GM23338 (cell line): ENCODE measurements at regions not wholly inside any gene's neighbourhood (a gene's known extent, or its start where the extent isn't known, plus 50 kb on each side); places are given as distances from the start of the nearest gene placed in this dataset.

Source experiments
- ATAC-seq: fragments of 200-7000 bp; cut with Tn5 transposase; 3 replicates; pipeline ENCODE4 v1.9.1; 2020
- DNase-seq: peaks from one replicate; pipeline ENCODE4 v3.0.0-alpha.2; 2015; ENCODE audit warnings: low spot score
- H2AFZ ChIP-seq: fragments of 200-600 bp; sonication (generic); 2 replicates; pipeline ENCODE4 v1.8.0; 2016; ENCODE audit warnings: antibody characterized with exemption, mild to moderate bottlenecking, moderate library complexity
- H3F3A ChIP-seq: fragments of 200-600 bp; sonication (generic); replicated peaks from 2 replicates; pipeline ENCODE4 v1.8.0; 2017; ENCODE audit warnings: antibody characterized with exemption, mixed run types, low read depth
- H3K27ac ChIP-seq: fragments of 200-600 bp; sonication (generic); 2 replicates; pipeline ENCODE4 v1.6.1; 2016; ENCODE audit warnings: low read depth
- H3K27me3 ChIP-seq: fragments of 200-600 bp; sonication (generic); 2 replicates; pipeline ENCODE4 v1.8.0; 2016; ENCODE audit warnings: mild to moderate bottlenecking, mixed run types, moderate library complexity; ENCODE audit not compliant: insufficient read depth
- H3K36me3 ChIP-seq: fragments of 200-600 bp; sonication (generic); 2 replicates; pipeline ENCODE4 v1.8.0; 2016; ENCODE audit warnings: mild to moderate bottlenecking; ENCODE audit not compliant: insufficient read depth
- H3K4me1 ChIP-seq: fragments of 200-600 bp; sonication (generic); 2 replicates; pipeline ENCODE4 v1.8.0; 2016; ENCODE audit warnings: mild to moderate bottlenecking, moderate library complexity; ENCODE audit not compliant: insufficient read depth
- H3K4me2 ChIP-seq: fragments of 200-600 bp; sonication (generic); 2 replicates; pipeline ENCODE4 v1.7.1; 2017; ENCODE audit warnings: mixed run types
- H3K4me3 ChIP-seq: fragments of 200-600 bp; sonication (generic); 2 replicates; pipeline ENCODE4 v1.6.1; 2016; ENCODE audit warnings: mixed run types
- H3K79me2 ChIP-seq: fragments of 200-600 bp; sonication (generic); replicated peaks from 2 replicates; pipeline ENCODE4 v1.8.0; 2017; ENCODE audit warnings: mild to moderate bottlenecking; ENCODE audit not compliant: insufficient read depth
- H3K9me2 ChIP-seq: fragments of 200-600 bp; sonication (generic); 2 replicates; pipeline ENCODE4 v1.8.0; 2017; ENCODE audit not compliant: insufficient read depth
- H4K20me1 ChIP-seq: fragments of 200-600 bp; sonication (generic); replicated peaks from 2 replicates; pipeline ENCODE4 v1.8.0; 2017; ENCODE audit warnings: mild to moderate bottlenecking; ENCODE audit not compliant: insufficient read depth
- H3K27ac Mint-ChIP-seq: 2 replicates; pipeline ENCODE4 v1.8.0; 2020; ENCODE audit warnings: inconsistent platforms, mild to moderate bottlenecking, moderate library complexity, mixed read lengths
- H3K27me3 Mint-ChIP-seq: 3 replicates; pipeline ENCODE4 v1.8.0; 2022; ENCODE audit warnings: low read depth, mild to moderate bottlenecking, moderate library complexity, mixed read lengths, inconsistent platforms; ENCODE audit not compliant: insufficient read depth, poor library complexity
- H3K36me3 Mint-ChIP-seq: 3 replicates; pipeline ENCODE4 v1.8.0; 2021; ENCODE audit warnings: low read depth, mild to moderate bottlenecking, inconsistent platforms, moderate library complexity, mixed read lengths
- H3K4me1 Mint-ChIP-seq: 3 replicates; pipeline ENCODE4 v1.8.0; 2020; ENCODE audit warnings: mild to moderate bottlenecking, inconsistent platforms, mixed read lengths
- H3K4me3 Mint-ChIP-seq: 3 replicates; pipeline ENCODE4 v1.8.0; 2021; ENCODE audit warnings: moderate library complexity, mild to moderate bottlenecking, inconsistent platforms, mixed read lengths
- H3K9me3 Mint-ChIP-seq: 3 replicates; pipeline ENCODE4 v1.8.0; 2020; ENCODE audit warnings: moderate library complexity, mild to moderate bottlenecking, inconsistent platforms, mixed read lengths
- NANOG ChIP-seq: IDR thresholded peaks from 2 replicates; pipeline ENCODE4 v1.6.1; 2016; ENCODE audit warnings: antibody characterized with exemption, borderline replicate concordance
- POLR2AphosphoS5 ChIP-seq: IDR thresholded peaks from 2 replicates; pipeline ENCODE4 v1.6.1; 2016; ENCODE audit warnings: antibody characterized with exemption, low read depth
- STAT1 ChIP-seq: IDR thresholded peaks from one replicate; pipeline ENCODE4 v1.6.1; 2016; ENCODE audit warnings: antibody characterized with exemption; ENCODE audit not compliant: unreplicated experiment
- ZNF114 ChIP-seq: fragments of 250-450 bp; sonication (Bioruptor Pico); IDR thresholded peaks from 2 replicates; pipeline ENCODE4 v1.5.0; 2020; ENCODE audit warnings: mild to moderate bottlenecking, moderate library complexity
- TF ChIP-seq, protein P1 (sequence below): fragments of 250-450 bp; sonication (Bioruptor Pico); IDR thresholded peaks from 2 replicates; pipeline ENCODE4 v1.5.0; 2020; ENCODE audit warnings: mild to moderate bottlenecking, moderate library complexity
- TF ChIP-seq, protein P2 (sequence below): IDR thresholded peaks from one replicate; pipeline ENCODE4 v1.6.1; 2018; ENCODE audit warnings: antibody characterized with exemption; ENCODE audit not compliant: unreplicated experiment
- TF ChIP-seq, protein P3 (sequence below): IDR thresholded peaks from 2 replicates; pipeline ENCODE4 v1.6.1; 2016; ENCODE audit warnings: antibody characterized with exemption

DNA sequence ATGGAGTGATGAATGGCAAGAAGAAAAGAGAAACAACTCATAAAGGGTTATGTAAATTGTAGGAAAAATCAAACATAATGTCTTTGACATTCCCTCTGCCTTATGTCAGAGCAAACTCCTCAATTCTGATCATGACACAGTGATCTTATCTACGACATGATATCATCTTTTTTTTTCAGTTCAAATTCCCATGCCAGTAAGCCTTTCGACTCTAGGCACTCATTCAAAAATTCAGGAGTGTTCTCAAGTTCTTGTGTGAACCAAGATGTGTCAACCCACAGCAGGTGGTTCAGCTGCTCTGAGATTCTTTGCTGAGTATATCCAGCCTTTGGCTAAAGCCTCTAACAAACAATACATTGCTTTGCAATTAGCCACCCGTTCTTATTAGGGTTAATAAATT lies 97.1 kb upstream of the ESRRG start:
- H3F3A ChIP-seq, result no peaks in the 10 kb centered on the region
- Mint-ChIP-seq H3K9me3 (no peaks in the 10 kb centered on the region), H3K4me3 (no peak overlapping the region), H3K27ac (no peak overlapping the region), H3K4me1 (peaks cover 52% of the 10 kb centered on the region), H3K36me3 (no peaks in the 10 kb centered on the region), H3K27me3 (peaks cover 1% of the 10 kb centered on the region)
- no peak overlapping the region for H2AFZ ChIP-seq
- H3K79me2 ChIP-seq, result no peaks in the 10 kb centered on the region
- no peaks in the 10 kb centered on the region for H3K27me3 ChIP-seq
- no peak overlapping the region for H3K4me2 ChIP-seq
- TF ChIP-seq POLR2AphosphoS5 (no peak), NANOG (no peak), ZNF114 (CRISPR knock-in tag) (no peak), STAT1 (no peak)
- TF ChIP-seq, protein P1, sequence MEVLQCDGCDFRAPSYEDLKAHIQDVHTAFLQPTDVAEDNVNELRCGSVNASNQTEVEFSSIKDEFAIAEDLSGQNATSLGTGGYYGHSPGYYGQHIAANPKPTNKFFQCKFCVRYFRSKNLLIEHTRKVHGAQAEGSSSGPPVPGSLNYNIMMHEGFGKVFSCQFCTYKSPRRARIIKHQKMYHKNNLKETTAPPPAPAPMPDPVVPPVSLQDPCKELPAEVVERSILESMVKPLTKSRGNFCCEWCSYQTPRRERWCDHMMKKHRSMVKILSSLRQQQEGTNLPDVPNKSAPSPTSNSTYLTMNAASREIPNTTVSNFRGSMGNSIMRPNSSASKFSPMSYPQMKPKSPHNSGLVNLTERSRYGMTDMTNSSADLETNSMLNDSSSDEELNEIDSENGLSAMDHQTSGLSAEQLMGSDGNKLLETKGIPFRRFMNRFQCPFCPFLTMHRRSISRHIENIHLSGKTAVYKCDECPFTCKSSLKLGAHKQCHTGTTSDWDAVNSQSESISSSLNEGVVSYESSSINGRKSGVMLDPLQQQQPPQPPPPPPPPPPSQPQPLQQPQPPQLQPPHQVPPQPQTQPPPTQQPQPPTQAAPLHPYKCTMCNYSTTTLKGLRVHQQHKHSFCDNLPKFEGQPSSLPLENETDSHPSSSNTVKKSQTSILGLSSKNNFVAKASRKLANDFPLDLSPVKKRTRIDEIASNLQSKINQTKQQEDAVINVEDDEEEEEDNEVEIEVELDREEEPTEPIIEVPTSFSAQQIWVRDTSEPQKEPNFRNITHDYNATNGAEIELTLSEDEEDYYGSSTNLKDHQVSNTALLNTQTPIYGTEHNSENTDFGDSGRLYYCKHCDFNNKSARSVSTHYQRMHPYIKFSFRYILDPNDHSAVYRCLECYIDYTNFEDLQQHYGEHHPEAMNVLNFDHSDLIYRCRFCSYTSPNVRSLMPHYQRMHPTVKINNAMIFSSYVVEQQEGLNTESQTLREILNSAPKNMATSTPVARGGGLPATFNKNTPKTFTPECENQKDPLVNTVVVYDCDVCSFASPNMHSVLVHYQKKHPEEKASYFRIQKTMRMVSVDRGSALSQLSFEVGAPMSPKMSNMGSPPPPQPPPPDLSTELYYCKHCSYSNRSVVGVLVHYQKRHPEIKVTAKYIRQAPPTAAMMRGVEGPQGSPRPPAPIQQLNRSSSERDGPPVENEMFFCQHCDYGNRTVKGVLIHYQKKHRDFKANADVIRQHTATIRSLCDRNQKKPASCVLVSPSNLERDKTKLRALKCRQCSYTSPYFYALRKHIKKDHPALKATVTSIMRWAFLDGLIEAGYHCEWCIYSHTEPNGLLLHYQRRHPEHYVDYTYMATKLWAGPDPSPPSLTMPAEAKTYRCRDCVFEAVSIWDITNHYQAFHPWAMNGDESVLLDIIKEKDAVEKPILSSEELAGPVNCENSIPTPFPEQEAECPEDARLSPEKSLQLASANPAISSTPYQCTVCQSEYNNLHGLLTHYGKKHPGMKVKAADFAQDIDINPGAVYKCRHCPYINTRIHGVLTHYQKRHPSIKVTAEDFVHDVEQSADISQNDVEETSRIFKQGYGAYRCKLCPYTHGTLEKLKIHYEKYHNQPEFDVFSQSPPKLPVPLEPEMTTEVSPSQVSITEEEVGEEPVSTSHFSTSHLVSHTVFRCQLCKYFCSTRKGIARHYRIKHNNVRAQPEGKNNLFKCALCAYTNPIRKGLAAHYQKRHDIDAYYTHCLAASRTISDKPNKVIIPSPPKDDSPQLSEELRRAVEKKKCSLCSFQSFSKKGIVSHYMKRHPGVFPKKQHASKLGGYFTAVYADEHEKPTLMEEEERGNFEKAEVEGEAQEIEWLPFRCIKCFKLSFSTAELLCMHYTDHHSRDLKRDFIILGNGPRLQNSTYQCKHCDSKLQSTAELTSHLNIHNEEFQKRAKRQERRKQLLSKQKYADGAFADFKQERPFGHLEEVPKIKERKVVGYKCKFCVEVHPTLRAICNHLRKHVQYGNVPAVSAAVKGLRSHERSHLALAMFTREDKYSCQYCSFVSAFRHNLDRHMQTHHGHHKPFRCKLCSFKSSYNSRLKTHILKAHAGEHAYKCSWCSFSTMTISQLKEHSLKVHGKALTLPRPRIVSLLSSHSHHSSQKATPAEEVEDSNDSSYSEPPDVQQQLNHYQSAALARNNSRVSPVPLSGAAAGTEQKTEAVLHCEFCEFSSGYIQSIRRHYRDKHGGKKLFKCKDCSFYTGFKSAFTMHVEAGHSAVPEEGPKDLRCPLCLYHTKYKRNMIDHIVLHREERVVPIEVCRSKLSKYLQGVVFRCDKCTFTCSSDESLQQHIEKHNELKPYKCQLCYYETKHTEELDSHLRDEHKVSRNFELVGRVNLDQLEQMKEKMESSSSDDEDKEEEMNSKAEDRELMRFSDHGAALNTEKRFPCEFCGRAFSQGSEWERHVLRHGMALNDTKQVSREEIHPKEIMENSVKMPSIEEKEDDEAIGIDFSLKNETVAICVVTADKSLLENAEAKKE (CRISPR knock-in tag), result no peak
- TF ChIP-seq, protein P2, sequence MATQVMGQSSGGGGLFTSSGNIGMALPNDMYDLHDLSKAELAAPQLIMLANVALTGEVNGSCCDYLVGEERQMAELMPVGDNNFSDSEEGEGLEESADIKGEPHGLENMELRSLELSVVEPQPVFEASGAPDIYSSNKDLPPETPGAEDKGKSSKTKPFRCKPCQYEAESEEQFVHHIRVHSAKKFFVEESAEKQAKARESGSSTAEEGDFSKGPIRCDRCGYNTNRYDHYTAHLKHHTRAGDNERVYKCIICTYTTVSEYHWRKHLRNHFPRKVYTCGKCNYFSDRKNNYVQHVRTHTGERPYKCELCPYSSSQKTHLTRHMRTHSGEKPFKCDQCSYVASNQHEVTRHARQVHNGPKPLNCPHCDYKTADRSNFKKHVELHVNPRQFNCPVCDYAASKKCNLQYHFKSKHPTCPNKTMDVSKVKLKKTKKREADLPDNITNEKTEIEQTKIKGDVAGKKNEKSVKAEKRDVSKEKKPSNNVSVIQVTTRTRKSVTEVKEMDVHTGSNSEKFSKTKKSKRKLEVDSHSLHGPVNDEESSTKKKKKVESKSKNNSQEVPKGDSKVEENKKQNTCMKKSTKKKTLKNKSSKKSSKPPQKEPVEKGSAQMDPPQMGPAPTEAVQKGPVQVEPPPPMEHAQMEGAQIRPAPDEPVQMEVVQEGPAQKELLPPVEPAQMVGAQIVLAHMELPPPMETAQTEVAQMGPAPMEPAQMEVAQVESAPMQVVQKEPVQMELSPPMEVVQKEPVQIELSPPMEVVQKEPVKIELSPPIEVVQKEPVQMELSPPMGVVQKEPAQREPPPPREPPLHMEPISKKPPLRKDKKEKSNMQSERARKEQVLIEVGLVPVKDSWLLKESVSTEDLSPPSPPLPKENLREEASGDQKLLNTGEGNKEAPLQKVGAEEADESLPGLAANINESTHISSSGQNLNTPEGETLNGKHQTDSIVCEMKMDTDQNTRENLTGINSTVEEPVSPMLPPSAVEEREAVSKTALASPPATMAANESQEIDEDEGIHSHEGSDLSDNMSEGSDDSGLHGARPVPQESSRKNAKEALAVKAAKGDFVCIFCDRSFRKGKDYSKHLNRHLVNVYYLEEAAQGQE, result no peak
- TF ChIP-seq, protein P3, sequence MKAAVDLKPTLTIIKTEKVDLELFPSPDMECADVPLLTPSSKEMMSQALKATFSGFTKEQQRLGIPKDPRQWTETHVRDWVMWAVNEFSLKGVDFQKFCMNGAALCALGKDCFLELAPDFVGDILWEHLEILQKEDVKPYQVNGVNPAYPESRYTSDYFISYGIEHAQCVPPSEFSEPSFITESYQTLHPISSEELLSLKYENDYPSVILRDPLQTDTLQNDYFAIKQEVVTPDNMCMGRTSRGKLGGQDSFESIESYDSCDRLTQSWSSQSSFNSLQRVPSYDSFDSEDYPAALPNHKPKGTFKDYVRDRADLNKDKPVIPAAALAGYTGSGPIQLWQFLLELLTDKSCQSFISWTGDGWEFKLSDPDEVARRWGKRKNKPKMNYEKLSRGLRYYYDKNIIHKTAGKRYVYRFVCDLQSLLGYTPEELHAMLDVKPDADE, result no peak
- no peaks in the 10 kb centered on the region for H3K36me3 ChIP-seq
- no peak overlapping the region for H3K4me3 ChIP-seq
- no peak for DNase-seq
- H3K4me1 ChIP-seq, result peaks cover 68% of the 10 kb centered on the region
- no peak for ATAC-seq
- H3K27ac ChIP-seq, result no peak overlapping the region
- H3K9me2 ChIP-seq, result no peaks in the 10 kb centered on the region
- H4K20me1 ChIP-seq, result no peaks in the 10 kb centered on the region
